ENCODE measurements at regions not wholly inside any gene's neighbourhood (a gene's known extent, or its start where the extent isn't known, plus 50 kb on each side); places are given as distances from the start of the nearest gene placed in this dataset.

- ATAC-seq (no peak), DNase-seq (no peak)
- no peak for TF ChIP-seq POLR2A (IDR thresholded peaks at IDR 0.05)
- no peak for TF ChIP-seq CTCF (IDR thresholded peaks at IDR 0.05)
- Histone ChIP-seq H3K9me3 (no peaks in the 10 kb centered on the region), H3K36me3 (replicated peaks in 1 of 2; ENCODE audit: insufficient read depth in 1 of 2, low read depth in 2 of 2) (no peaks in the 10 kb centered on the region), H3K27ac (no peak overlapping the region), H3K27me3 (no peaks in the 10 kb centered on the region), H3K4me3 (no peak overlapping the region), H3K4me1 (no peaks in the 10 kb centered on the region)
- 59 to 64% methylated on average over 1 of the region's 1 CpG for WGBS, 2 donors
- intact Hi-C loops (cut with DNase I), result no loop called here
These were observed 207.8 kb upstream of the CTBP2 start for GRCh38 chr10:125368146-125368545.

- no peaks in the 10 kb centered on the region for H3K27me3 ChIP-seq
- DNase-seq (no peak), ATAC-seq (no peak)
- H3K27ac ChIP-seq, result no peak overlapping the region
- H3K9me3 ChIP-seq, result no peaks in the 10 kb centered on the region
- H3K36me3 ChIP-seq (replicated peaks in 1 of 2; ENCODE audit: insufficient read depth in 1 of 2, low read depth in 2 of 2), result no peaks in the 10 kb centered on the region
- TF ChIP-seq CTCF (IDR thresholded peaks at IDR 0.05) (no peak), POLR2A (IDR thresholded peaks at IDR 0.05) (no peak)
- no peak overlapping the region for H3K4me3 ChIP-seq
- H3K4me1 ChIP-seq, result no peaks in the 10 kb centered on the region
- intact Hi-C loops (cut with DNase I), result no loop called here
These were observed 203.4 kb upstream of the CTBP2 start for GRCh38 chr10:125363791-125364190.

DNA sequence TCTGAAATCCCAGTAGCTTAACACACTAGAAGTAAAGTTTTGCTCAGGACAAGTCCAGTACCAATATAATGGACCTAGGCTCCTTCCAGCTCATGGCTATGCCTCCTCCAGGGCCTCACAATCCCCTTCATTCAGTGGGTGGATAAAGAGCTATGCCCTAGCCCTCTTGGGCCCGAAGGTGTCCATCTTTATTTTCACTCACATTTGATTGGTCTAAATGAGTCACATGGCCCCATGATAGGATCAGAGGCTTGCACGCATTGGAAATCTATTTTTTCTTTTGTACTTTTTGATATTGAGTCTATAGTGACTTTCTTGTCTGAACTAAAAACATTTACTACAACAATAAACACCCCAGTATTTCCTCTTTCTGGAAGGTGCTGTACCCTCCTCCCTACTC is 202.6 kb upstream of the CTBP2 start:
- no peak for ATAC-seq
- 83 to 100% methylated on average over 2 of the region's 2 CpGs for WGBS, 2 donors

GRCh38 chr10:125359401-125359800 is 199.0 kb upstream of the CTBP2 start:
- no peaks in the 10 kb centered on the region for H3K9me3 ChIP-seq
- ATAC-seq, result no peak
- no peak overlapping the region for H3K27ac ChIP-seq
- no peaks in the 10 kb centered on the region for H3K4me1 ChIP-seq
- no peak for DNase-seq
- intact Hi-C loops (cut with DNase I), result no loop called here
- no peaks in the 10 kb centered on the region for H3K36me3 ChIP-seq (replicated peaks in 1 of 2; ENCODE audit: insufficient read depth in 1 of 2, low read depth in 2 of 2)
- H3K27me3 ChIP-seq, result no peaks in the 10 kb centered on the region
- TF ChIP-seq POLR2A (IDR thresholded peaks at IDR 0.05) (no peak), CTCF (IDR thresholded peaks at IDR 0.05) (no peak)
- H3K4me3 ChIP-seq, result no peak overlapping the region

More for the DNA sequence above, 202.6 kb upstream of the CTBP2 start:
- no peaks in the 10 kb centered on the region for H3K9me3 ChIP-seq
- no peaks in the 10 kb centered on the region for H3K27me3 ChIP-seq
- no peak for DNase-seq
- TF ChIP-seq POLR2A (IDR thresholded peaks at IDR 0.05) (no peak), CTCF (IDR thresholded peaks at IDR 0.05) (no peak)
- no peak overlapping the region for H3K27ac ChIP-seq
- intact Hi-C loops (cut with DNase I), result no loop called here
- H3K4me3 ChIP-seq, result no peak overlapping the region
- no peaks in the 10 kb centered on the region for H3K36me3 ChIP-seq (replicated peaks in 1 of 2; ENCODE audit: insufficient read depth in 1 of 2, low read depth in 2 of 2)
- H3K4me1 ChIP-seq, result no peaks in the 10 kb centered on the region

DNA sequence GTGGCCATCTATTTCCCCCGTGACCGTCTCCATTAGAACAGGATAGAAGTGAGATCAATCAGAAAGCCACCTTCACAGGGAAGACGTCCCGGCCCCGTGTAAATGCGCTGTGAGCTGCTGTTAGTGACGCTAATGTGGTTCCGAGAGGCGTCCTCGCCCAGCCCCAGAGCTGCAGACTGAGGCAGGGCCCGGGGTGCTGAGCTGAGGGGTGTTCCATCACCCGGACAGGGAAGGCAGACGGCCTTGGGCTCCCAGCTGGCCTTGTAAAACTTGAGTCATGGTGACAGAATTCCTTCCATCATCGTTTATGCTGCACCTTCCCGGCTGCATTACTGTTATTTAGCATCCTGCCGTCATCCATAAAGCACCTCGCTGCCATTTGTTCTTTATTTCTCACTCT is 195.3 kb upstream of the CTBP2 start:
- H3K9me3 ChIP-seq, result no peaks in the 10 kb centered on the region
- WGBS, 2 donors, result 65 to 77% methylated on average over 7 to 17 of the region's 17 CpGs
- no peak for ATAC-seq
- no peak overlapping the region for H3K4me3 ChIP-seq
- no peak overlapping the region for H3K27ac ChIP-seq
- intact Hi-C loops (cut with DNase I), result no loop called here
- H3K4me1 ChIP-seq, result no peaks in the 10 kb centered on the region
- no peaks in the 10 kb centered on the region for H3K27me3 ChIP-seq
- DNase-seq, result no peak
- TF ChIP-seq CTCF (IDR thresholded peaks at IDR 0.05), result no peak
- TF ChIP-seq POLR2A (IDR thresholded peaks at IDR 0.05), result no peak
- H3K36me3 ChIP-seq (replicated peaks in 1 of 2; ENCODE audit: insufficient read depth in 1 of 2, low read depth in 2 of 2), result no peaks in the 10 kb centered on the region
